A549 (cell line): ENCODE measurements at regions not wholly inside any gene's neighbourhood (a gene's known extent, or its start where the extent isn't known, plus 50 kb on each side); places are given as distances from the start of the nearest gene placed in this dataset.

Experiments used
- ATAC-seq, 2 experiments: fragments of 200-7000 bp in 1 of 2; fragments of >200 bp in 1 of 2; cut with Nextera tagmentation in 1 of 2; cut with Tn5 transposase in 1 of 2; 3 replicates each; pipeline versions ENCODE4 v1.8.0 to v1.9.1; 2018 to 2020; ENCODE audit warnings: mild to moderate bottlenecking in 1 of 2, moderate library complexity in 1 of 2
- CTCF ChIA-PET: fragments of 300-600 bp; sonication (Branson Sonifier 250); formaldehyde crosslinking; extraction: SDS; loops from one replicate; lab custom pipeline; 2021; ENCODE audit warnings: antibody characterized with exemption, inconsistent platforms; lab: Yijun Ruan, JAX
- POLR2A ChIA-PET: fragments of 350-600 bp; formaldehyde crosslinking; extraction: SDS; loops from one replicate; lab custom pipeline; 2021; ENCODE audit warnings: antibody characterized with exemption, inconsistent platforms; lab: Yijun Ruan, JAX
- DNase-seq, 2 experiments: peaks; one replicate each; pipeline versions ENCODE4 v3.0.0 to v3.0.0-alpha.2; 2011 to 2016; ENCODE audit warnings: low read depth in 1 of 2, low spot score in 1 of 2
- FAIRE-seq: peaks from 2 replicates; lab custom pipeline; 2011; peaks lifted over from hg19 to GRCh38; lab: Jason Lieb, UNC
- H3K27ac ChIP-seq, 2 experiments: fragments of >200 bp; sonication (Bioruptor Twin); formaldehyde crosslinking; 3 replicates each; pipeline ENCODE4 v1.5.1; 2016 to 2017
- H3K4me1 ChIP-seq: fragments of >200 bp; sonication (Bioruptor Twin); formaldehyde crosslinking; 3 replicates; pipeline ENCODE4 v1.6.1; 2016
- H3K4me2 ChIP-seq: fragments of >200 bp; sonication (Bioruptor Twin); formaldehyde crosslinking; 3 replicates; pipeline ENCODE4 v1.6.1; 2016
- H3K4me3 ChIP-seq: fragments of >200 bp; sonication (Bioruptor Twin); formaldehyde crosslinking; 3 replicates; pipeline ENCODE4 v1.5.1; 2016
- H3K9me3 ChIP-seq: fragments of >200 bp; sonication (Bioruptor Twin); formaldehyde crosslinking; 3 replicates; pipeline ENCODE4 v1.6.1; 2016
- BHLHE40 ChIP-seq: IDR thresholded peaks from 2 replicates; pipeline ENCODE4 v1.6.1; 2012; ENCODE audit warnings: low read depth, low read length, inconsistent platforms
- CBX2 ChIP-seq: fragments of 200-600 bp; sonication (generic); IDR thresholded peaks from 2 replicates; pipeline ENCODE4 v1.6.1; 2016; ENCODE audit warnings: low read depth, mild to moderate bottlenecking, borderline replicate concordance
- CEBPB ChIP-seq, 2 experiments: fragments of >200 bp in 1 of 2; sonication (Bioruptor Twin) in 1 of 2; formaldehyde crosslinking in 1 of 2; IDR thresholded peaks; 2 replicates each; pipeline ENCODE4 v1.6.1; 2012 to 2016
- EHMT2 ChIP-seq: fragments of 200-600 bp; sonication (generic); IDR thresholded peaks from 2 replicates; pipeline ENCODE4 v1.6.1; 2016; ENCODE audit warnings: antibody characterized with exemption, low read depth, mild to moderate bottlenecking, moderate library complexity
- EP300 ChIP-seq, 2 experiments: fragments of >200 bp; sonication (Bioruptor Twin); formaldehyde crosslinking; IDR thresholded peaks; 2 replicates in 1 of 2; 3 replicates in 1 of 2; pipeline ENCODE4 v1.6.1; 2016 to 2017
- FOSB ChIP-seq: fragments of 250-450 bp; sonication (Bioruptor Pico); IDR thresholded peaks from 2 replicates; pipeline ENCODE4 v1.5.0; 2020; ENCODE audit warnings: mild to moderate bottlenecking, moderate library complexity
- GATA3 ChIP-seq: IDR thresholded peaks from 2 replicates; pipeline ENCODE4 v1.6.1; 2012; ENCODE audit warnings: borderline replicate concordance
- HDAC2 ChIP-seq: fragments of 200-600 bp; sonication (generic); IDR thresholded peaks from 2 replicates; pipeline ENCODE4 v1.6.1; 2016
- HOXA7 ChIP-seq: fragments of 250-450 bp; sonication (Bioruptor Pico); IDR thresholded peaks from 2 replicates; pipeline ENCODE4 v1.5.0; 2020; ENCODE audit warnings: mild to moderate bottlenecking, moderate library complexity
- JUN ChIP-seq, 2 experiments: fragments of >200 bp; sonication (Bioruptor Twin); formaldehyde crosslinking; IDR thresholded peaks; 2 replicates in 1 of 2; 3 replicates in 1 of 2; pipeline ENCODE4 v1.6.1; 2016 to 2017
- KDM1A ChIP-seq: fragments of 200-600 bp; sonication (generic); IDR thresholded peaks from 2 replicates; pipeline ENCODE4 v1.6.1; 2016; ENCODE audit warnings: low read depth, mild to moderate bottlenecking
- KDM5A ChIP-seq: fragments of 200-600 bp; sonication (generic); IDR thresholded peaks from 2 replicates; pipeline ENCODE4 v1.6.1; 2016; ENCODE audit warnings: antibody characterized with exemption, mild to moderate bottlenecking
- MAFK ChIP-seq: fragments of 450-650 bp; IDR thresholded peaks from 2 replicates; pipeline ENCODE4 v1.6.1; 2014; ENCODE audit not compliant: partially characterized antibody
- NPAS2 ChIP-seq: fragments of 250-450 bp; sonication (Bioruptor Pico); IDR thresholded peaks from 2 replicates; pipeline ENCODE4 v1.8.0; 2022; ENCODE audit warnings: mild to moderate bottlenecking, moderate library complexity, borderline replicate concordance
- NR3C1 ChIP-seq: fragments of >200 bp; sonication (Bioruptor Twin); formaldehyde crosslinking; IDR thresholded peaks from 3 replicates; pipeline ENCODE4 v1.6.1; 2017
- PHF8 ChIP-seq: fragments of 200-600 bp; sonication (generic); IDR thresholded peaks from 2 replicates; pipeline ENCODE4 v1.6.1; 2016; ENCODE audit warnings: low read depth, mild to moderate bottlenecking, antibody characterized with exemption, moderate library complexity, borderline replicate concordance
- POLR2A ChIP-seq: IDR thresholded peaks from 2 replicates; pipeline ENCODE4 v1.6.1; 2012; ENCODE audit warnings: mild to moderate bottlenecking, low read length
- POLR2AphosphoS2 ChIP-seq: conservative IDR thresholded peaks from 2 replicates; pipeline ENCODE4 v1.6.1; 2012; ENCODE audit warnings: low read length, improper control_type of control experiment, inconsistent platforms
- RARB ChIP-seq: fragments of 250-450 bp; sonication (Bioruptor Pico); IDR thresholded peaks from 2 replicates; pipeline ENCODE4 v1.8.0; 2021; ENCODE audit warnings: mild to moderate bottlenecking, moderate library complexity
- RCOR1 ChIP-seq: fragments of 150-350 bp; IDR thresholded peaks from 2 replicates; pipeline ENCODE4 v1.6.1; 2014; ENCODE audit warnings: antibody characterized with exemption, low read length, low read depth
- ZNF302 ChIP-seq: fragments of 250-450 bp; sonication (Bioruptor Pico); IDR thresholded peaks from 2 replicates; pipeline ENCODE4 v1.9.0; 2021; ENCODE audit warnings: inconsistent platforms, mild to moderate bottlenecking, moderate library complexity
- WGBS: methylation state at CpG from one replicate; pipeline ENCODE4 v1.1.6; 2017; ENCODE audit errors: missing lambda C conversion rate; 5-methylcytosine and 5-hydroxymethylcytosine counted together
- TF ChIP-seq, protein P1 (sequence below): fragments of >200 bp; sonication (Bioruptor Twin); formaldehyde crosslinking; IDR thresholded peaks from 3 replicates; pipeline ENCODE4 v1.6.1; 2016
- TF ChIP-seq, protein P2 (sequence below): fragments of 200-600 bp; sonication (generic); IDR thresholded peaks from 2 replicates; pipeline ENCODE4 v1.6.1; 2016; ENCODE audit warnings: antibody characterized with exemption, mild to moderate bottlenecking, moderate library complexity
- TF ChIP-seq, protein P3 (sequence below): fragments of 450-650 bp; IDR thresholded peaks from 2 replicates; pipeline ENCODE4 v1.6.1; 2014; ENCODE audit warnings: antibody characterized with exemption

DNA sequence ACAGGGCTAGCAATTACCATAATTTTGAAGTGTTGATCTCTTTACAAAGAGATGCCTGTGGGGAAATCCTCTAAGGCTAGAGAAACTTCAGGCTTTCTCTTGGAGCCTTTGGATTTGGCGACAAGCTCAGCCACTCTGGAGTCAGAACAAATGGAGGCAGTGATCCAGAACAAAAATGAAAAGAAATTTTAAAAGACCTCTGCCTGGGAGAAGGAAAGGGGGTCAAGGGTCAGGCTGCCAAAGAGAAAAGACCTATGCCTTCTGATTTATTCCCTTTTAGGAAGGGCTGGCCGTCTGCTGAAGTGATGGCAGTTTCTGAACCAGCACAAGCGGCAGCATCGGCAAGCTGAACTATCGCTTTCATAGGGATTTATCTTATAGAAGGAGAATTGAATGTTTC, 140.8 kb upstream of the SFRP2 start:
- WGBS, result 54% methylated on average over 5 of the region's 5 CpGs
- DNase-seq (no peak), ATAC-seq (no peak), FAIRE-seq (no peak)
- TF ChIP-seq EP300 (IDR thresholded peaks at IDR 0.05) (no peak), RARB (CRISPR knock-in tag) (no peak)
- Histone ChIP-seq H3K4me1 (no peaks in the 10 kb centered on the region), H3K4me2 (no peak overlapping the region), H3K27ac (no peak overlapping the region), H3K9me3 (no peaks in the 10 kb centered on the region), H3K4me3 (no peak overlapping the region)
- POLR2A ChIA-PET, result no interaction called here
- CTCF ChIA-PET, result no interaction called here

DNA sequence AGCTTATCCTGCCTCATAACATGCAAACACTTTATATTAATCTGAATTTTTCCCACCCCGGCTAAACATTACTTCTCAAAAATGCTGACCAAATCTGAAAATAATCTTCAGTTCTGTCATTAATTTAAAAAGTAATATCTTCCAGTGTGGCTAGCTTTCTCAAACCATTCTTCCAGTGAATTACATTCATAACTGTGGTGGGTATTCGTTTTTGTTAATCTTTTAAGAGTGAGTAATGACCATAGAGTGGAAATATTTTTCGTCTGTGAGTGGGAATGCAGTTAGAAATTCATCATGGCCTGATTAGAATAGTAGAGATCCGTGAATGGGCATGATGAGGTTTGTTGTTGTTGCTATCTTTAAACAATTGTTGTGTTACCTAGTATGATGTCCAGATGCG, 138.6 kb upstream of the SFRP2 start:
- FAIRE-seq (no peak), ATAC-seq (no peak), DNase-seq (no peak)
- no peak for TF ChIP-seq KDM5A
- TF ChIP-seq CEBPB (IDR thresholded peaks at IDR 0.05), result no peak
- no peak for TF ChIP-seq ZNF302 (CRISPR knock-in tag)
- no peak for TF ChIP-seq MAFK
- TF ChIP-seq, protein P1, sequence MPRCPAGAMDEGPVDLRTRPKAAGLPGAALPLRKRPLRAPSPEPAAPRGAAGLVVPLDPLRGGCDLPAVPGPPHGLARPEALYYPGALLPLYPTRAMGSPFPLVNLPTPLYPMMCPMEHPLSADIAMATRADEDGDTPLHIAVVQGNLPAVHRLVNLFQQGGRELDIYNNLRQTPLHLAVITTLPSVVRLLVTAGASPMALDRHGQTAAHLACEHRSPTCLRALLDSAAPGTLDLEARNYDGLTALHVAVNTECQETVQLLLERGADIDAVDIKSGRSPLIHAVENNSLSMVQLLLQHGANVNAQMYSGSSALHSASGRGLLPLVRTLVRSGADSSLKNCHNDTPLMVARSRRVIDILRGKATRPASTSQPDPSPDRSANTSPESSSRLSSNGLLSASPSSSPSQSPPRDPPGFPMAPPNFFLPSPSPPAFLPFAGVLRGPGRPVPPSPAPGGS, result no peak
- TF ChIP-seq EP300 (IDR thresholded peaks at IDR 0.05), result no peak
- no peak for TF ChIP-seq FOSB (CRISPR knock-in tag)
- TF ChIP-seq EHMT2, result no peak
- TF ChIP-seq KDM1A, result no peak
- no peak for TF ChIP-seq HDAC2
- no peak overlapping the region for H3K4me2 ChIP-seq
- H3K4me3 ChIP-seq, result no peak overlapping the region
- no peaks in the 10 kb centered on the region for H3K4me1 ChIP-seq
- 4% methylated on average over 5 of the region's 5 CpGs for WGBS
- ChIA-PET POLR2A (no interaction called here), CTCF (no interaction called here)
- H3K27ac ChIP-seq, result no peak overlapping the region
- no peaks in the 10 kb centered on the region for H3K9me3 ChIP-seq

DNA sequence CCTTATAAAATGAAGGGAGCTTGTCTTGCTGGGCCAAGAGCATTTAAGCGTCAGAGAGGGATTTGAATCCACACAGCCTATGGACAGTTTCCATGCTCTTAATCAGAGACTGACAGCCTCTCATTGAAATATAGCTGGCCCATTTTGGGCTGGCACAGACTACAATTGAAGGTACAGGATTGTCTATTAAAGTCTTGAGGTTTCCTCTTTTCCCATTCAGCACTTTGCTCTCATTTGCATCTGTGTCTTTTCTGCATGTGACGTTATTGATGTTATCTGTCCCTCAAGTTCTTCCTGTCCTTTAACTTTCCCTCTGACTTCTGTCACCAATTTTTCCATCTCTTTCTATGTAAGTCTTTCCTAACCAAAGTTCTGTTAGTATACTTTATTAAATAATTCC, 133.3 kb upstream of the SFRP2 start:
- no peaks in the 10 kb centered on the region for H3K4me1 ChIP-seq
- no peak for ATAC-seq
- TF ChIP-seq JUN (IDR thresholded peaks at IDR 0.05) (no peak), ZNF302 (CRISPR knock-in tag) (no peak), CBX2 (no peak), POLR2A (no peak), NR3C1 (no peak), GATA3 (no peak)
- TF ChIP-seq, protein P2, sequence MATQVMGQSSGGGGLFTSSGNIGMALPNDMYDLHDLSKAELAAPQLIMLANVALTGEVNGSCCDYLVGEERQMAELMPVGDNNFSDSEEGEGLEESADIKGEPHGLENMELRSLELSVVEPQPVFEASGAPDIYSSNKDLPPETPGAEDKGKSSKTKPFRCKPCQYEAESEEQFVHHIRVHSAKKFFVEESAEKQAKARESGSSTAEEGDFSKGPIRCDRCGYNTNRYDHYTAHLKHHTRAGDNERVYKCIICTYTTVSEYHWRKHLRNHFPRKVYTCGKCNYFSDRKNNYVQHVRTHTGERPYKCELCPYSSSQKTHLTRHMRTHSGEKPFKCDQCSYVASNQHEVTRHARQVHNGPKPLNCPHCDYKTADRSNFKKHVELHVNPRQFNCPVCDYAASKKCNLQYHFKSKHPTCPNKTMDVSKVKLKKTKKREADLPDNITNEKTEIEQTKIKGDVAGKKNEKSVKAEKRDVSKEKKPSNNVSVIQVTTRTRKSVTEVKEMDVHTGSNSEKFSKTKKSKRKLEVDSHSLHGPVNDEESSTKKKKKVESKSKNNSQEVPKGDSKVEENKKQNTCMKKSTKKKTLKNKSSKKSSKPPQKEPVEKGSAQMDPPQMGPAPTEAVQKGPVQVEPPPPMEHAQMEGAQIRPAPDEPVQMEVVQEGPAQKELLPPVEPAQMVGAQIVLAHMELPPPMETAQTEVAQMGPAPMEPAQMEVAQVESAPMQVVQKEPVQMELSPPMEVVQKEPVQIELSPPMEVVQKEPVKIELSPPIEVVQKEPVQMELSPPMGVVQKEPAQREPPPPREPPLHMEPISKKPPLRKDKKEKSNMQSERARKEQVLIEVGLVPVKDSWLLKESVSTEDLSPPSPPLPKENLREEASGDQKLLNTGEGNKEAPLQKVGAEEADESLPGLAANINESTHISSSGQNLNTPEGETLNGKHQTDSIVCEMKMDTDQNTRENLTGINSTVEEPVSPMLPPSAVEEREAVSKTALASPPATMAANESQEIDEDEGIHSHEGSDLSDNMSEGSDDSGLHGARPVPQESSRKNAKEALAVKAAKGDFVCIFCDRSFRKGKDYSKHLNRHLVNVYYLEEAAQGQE, result no peak
- no peaks in the 10 kb centered on the region for H3K9me3 ChIP-seq
- WGBS, result 22% methylated on average over 2 of the region's 2 CpGs
- ChIA-PET POLR2A (no interaction called here), CTCF (no interaction called here)
- FAIRE-seq, result no peak
- H3K4me2 ChIP-seq, result no peak overlapping the region
- no peak for DNase-seq
- no peak overlapping the region for H3K4me3 ChIP-seq
- no peak overlapping the region for H3K27ac ChIP-seq

DNA sequence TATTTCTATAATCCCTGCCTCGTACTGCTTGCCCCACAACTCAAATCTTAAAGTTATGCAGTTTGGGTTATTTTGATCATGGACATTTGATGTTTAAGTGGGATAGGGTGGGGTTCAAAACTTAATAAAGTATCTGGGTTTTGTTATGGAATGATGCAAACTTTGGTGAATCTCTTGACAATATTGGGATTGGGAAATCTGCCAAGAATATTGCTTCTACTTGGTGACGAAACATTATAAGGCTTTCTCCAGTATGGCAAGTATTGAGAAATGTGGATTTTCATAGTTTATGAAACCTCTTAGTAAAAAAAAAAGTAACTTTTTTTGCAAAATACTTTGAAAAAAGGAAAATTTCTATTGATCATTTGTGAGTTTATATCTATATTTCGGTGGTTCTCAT, 130.8 kb upstream of the SFRP2 start:
- POLR2A ChIA-PET, result no interaction called here
- ATAC-seq (no peak), FAIRE-seq (no peak), DNase-seq (no peak)
- H3K4me3 ChIP-seq, result no peak overlapping the region
- no peaks in the 10 kb centered on the region for H3K4me1 ChIP-seq
- WGBS, result 0% methylated on average over 3 of the region's 3 CpGs
- H3K9me3 ChIP-seq, result no peaks in the 10 kb centered on the region
- no peak overlapping the region for H3K4me2 ChIP-seq
- CTCF ChIA-PET, result no interaction called here
- no peak overlapping the region for H3K27ac ChIP-seq
- TF ChIP-seq, protein P2, result no peak
- TF ChIP-seq, protein P3, sequence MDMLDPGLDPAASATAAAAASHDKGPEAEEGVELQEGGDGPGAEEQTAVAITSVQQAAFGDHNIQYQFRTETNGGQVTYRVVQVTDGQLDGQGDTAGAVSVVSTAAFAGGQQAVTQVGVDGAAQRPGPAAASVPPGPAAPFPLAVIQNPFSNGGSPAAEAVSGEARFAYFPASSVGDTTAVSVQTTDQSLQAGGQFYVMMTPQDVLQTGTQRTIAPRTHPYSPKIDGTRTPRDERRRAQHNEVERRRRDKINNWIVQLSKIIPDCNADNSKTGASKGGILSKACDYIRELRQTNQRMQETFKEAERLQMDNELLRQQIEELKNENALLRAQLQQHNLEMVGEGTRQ, result no peak
- TF ChIP-seq PHF8 (no peak), HOXA7 (CRISPR knock-in tag) (no peak), KDM1A (no peak), RCOR1 (no peak), CEBPB (IDR thresholded peaks at IDR 0.05) (no peak), POLR2AphosphoS2 (no peak), EP300 (IDR thresholded peaks at IDR 0.05) (no peak), NPAS2 (CRISPR knock-in tag) (no peak), BHLHE40 (no peak)
